HepG2 (cell line): ENCODE measurements at regions not wholly inside any gene's neighbourhood (a gene's known extent, or its start where the extent isn't known, plus 50 kb on each side); places are given as distances from the start of the nearest gene placed in this dataset.
A peak's percentile ranks its signal among the peaks of the same experiment; 100 is the strongest.

Experiments used
- DR1 ChIP-seq: sonication (generic); formaldehyde crosslinking; IDR thresholded peaks from 2 replicates; pipeline ENCODE4 v1.8.0; 2021; ENCODE audit warnings: mild to moderate bottlenecking, missing genetic modification reagents, inconsistent platforms
- GRHL1 ChIP-seq: sonication (generic); formaldehyde crosslinking; conservative IDR thresholded peaks from 2 replicates; pipeline ENCODE4 v1.8.0; 2022; ENCODE audit warnings: missing genetic modification reagents
- NR2F6 ChIP-seq, 2 experiments: IDR thresholded peaks; 2 replicates each; pipeline ENCODE4 v1.6.1; 2016; ENCODE audit warnings: antibody characterized with exemption in 1 of 2, mild to moderate bottlenecking in 1 of 2
- PAXIP1 ChIP-seq: sonication (generic); formaldehyde crosslinking; conservative IDR thresholded peaks from 2 replicates; pipeline ENCODE4 v1.4.0; 2020; ENCODE audit warnings: mild to moderate bottlenecking, missing genetic modification reagents, moderate library complexity
- SOX13 ChIP-seq, 3 experiments: fragments of 450-650 bp in 1 of 3; sonication (generic) in 1 of 3; formaldehyde crosslinking in 1 of 3; IDR thresholded peaks in 2 of 3; conservative IDR thresholded peaks in 1 of 3; 2 replicates each; pipeline versions ENCODE4 v1.5.0 to v1.6.1; 2016 to 2020; ENCODE audit warnings: antibody characterized with exemption in 1 of 3, mild to moderate bottlenecking in 1 of 3, missing compliant biosample characterization in 1 of 3, missing genetic modification reagents in 1 of 3, moderate library complexity in 1 of 3
- STAG1 ChIP-seq: sonication (generic); formaldehyde crosslinking; IDR thresholded peaks from 2 replicates; pipeline ENCODE4 v1.4.0; 2020; ENCODE audit warnings: missing genetic modification reagents
- TEAD3 ChIP-seq: optimal IDR thresholded peaks from 2 replicates; pipeline ENCODE3; 2016; ENCODE audit warnings: borderline replicate concordance
- ZNF407 ChIP-seq: sonication (generic); formaldehyde crosslinking; IDR thresholded peaks from one replicate; pipeline ENCODE4 v1.5.1; 2020; ENCODE audit warnings: mild to moderate bottlenecking, missing genetic modification reagents; ENCODE audit errors: not compliant biosample characterization
- ZNF687 ChIP-seq: sonication (generic); formaldehyde crosslinking; IDR thresholded peaks from 2 replicates; pipeline ENCODE4 v1.5.1; 2020; ENCODE audit warnings: mild to moderate bottlenecking, missing genetic modification reagents, moderate library complexity

GRCh38 chr7:142248-142941, 50.0 kb upstream of the FAM20C start (continued):
- TF ChIP-seq PAXIP1 (CRISPR knock-in tag): peak; percentile 46
- peak; percentile 82 for TF ChIP-seq ZNF687
- no peak for TF ChIP-seq SOX13 (IDR thresholded peaks at IDR 0.05)
- peak in 1 of 2 experiments; percentile 22; a peak in 1 of 4 replicates for TF ChIP-seq SOX13 (CRISPR knock-in tag; conservative IDR thresholded peaks at IDR 0.05 in 1 of 2, IDR thresholded peaks at IDR 0.05 in 1 of 2)
- TF ChIP-seq ZNF407 (CRISPR knock-in tag): no peak
- TF ChIP-seq DR1 (CRISPR knock-in tag): no peak
- no peak for TF ChIP-seq GRHL1
- no peak for TF ChIP-seq NR2F6 (IDR thresholded peaks at IDR 0.05)
- TF ChIP-seq NR2F6 (CRISPR knock-in tag; IDR thresholded peaks at IDR 0.05): 0 out of 2 replicates have a peak, but pooled peaks have one; percentile 31
- 0 out of 2 replicates have a peak, but pooled peaks have one; percentile 10 for TF ChIP-seq STAG1 (CRISPR knock-in tag)
- peak; percentile 8 for TF ChIP-seq TEAD3 (CRISPR knock-in tag)
